GM19438 (cell line): ENCODE measurements at regions not wholly inside any gene's neighbourhood (a gene's known extent, or its start where the extent isn't known, plus 50 kb on each side); places are given as distances from the start of the nearest gene placed in this dataset.

ENCODE experiments used
- ATAC-seq: cut with Tn5 transposase; IDR thresholded peaks from one replicate; pipeline ENCODE4 v1.9.1; 2021; ENCODE audit warnings: low read depth; ENCODE audit not compliant: unreplicated experiment

DNA sequence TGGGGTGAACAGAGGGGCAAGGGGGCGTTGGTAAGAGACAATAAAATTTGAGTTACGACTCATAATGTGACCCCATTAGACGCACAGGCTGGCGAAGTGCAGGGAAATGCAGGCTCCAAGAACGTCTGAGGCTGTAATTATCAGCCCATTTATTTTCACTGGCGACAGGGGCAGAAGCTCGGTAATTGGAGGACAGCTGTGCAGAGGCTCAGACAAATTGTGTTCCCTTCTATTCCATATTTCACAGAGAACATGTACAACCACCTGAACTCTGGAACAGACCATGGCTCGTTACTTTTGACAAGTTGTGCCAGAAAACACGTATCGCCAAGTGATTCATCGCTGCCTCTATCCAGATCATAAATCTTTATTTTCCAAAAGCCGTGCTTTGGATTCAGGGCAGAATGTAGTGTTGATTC lies 137.3 kb upstream of the FRMD4A start:
- no peak for ATAC-seq

DNA sequence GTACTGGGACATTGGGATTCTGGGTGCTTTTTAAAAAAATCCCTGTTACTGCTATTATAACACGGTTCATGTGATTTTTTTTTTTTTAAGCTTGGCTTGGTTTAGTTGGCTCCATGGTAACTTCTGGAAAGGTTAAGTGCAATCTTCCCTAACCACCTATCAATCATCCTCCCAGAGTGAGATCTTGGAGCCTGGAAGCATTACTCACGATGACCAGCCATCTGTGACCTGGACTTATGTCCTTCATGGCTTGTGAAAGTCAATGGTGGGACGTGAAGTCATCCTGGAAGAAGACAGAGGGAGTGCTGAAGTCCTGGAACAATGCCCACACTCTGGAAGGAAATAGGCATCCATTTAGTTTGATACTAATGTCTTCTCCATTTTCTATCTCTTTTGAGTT lies 135.5 kb upstream of the FRMD4A start:
- ATAC-seq = no peak

DNA sequence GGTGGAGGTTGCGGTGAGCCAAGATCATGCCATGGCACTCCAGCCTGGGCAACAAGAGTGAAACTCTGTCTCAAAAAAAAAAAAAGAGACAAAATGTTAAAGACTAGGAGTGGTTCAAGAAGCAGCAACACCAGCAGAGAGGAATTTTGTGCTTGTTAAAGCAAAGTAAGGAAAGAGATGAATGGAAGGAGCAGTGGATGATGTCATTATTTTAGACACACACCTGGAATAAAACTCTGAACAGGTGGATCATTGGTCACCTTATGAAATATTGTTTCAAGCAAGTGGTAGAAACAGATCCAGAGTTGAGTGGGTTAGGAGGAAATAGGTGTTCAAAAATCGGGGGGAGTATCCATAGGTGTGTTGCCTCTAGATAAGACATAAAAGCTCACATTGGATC lies 129.7 kb upstream of the FRMD4A start:
- no peak for ATAC-seq

DNA sequence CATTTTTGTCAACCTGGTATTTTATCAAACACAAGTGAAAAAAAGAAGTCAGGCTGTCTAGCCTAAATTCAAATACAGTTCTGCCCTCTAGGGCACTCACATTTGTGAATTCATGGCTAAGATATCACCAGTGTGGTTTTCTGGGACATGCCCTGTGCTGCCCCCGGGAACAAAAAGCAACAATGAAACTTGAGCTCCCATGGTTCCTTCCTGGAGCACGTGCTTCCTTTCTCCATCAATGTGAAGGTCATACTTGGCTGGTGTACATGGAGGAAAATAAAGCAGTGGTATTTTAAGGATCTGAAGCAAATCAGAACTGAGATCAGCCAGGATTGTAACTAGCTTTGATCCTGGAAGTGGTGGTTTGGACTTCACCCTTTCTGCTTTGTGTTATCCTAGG lies 128.9 kb upstream of the FRMD4A start:
- no peak for ATAC-seq

DNA sequence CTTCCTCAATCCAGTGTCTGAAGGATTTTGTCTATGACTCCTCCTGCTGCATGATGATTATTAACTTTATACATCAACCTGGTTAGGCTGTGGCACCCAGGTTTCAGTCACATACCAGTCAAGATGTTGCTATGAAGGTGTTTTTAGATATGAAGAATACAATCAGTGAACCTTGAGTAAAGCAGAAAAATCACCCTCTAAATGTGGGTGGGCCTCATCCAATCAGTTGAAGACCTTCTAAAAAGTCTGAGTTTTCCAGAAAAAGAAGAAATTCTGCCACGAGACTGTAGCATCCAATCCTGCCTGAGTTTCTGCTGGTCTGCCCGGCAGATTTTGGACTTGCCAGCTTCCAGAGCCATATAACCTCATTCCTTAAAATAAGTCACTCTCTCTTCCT lies 126.1 kb upstream of the FRMD4A start:
- ATAC-seq = peak; percentile 29

DNA sequence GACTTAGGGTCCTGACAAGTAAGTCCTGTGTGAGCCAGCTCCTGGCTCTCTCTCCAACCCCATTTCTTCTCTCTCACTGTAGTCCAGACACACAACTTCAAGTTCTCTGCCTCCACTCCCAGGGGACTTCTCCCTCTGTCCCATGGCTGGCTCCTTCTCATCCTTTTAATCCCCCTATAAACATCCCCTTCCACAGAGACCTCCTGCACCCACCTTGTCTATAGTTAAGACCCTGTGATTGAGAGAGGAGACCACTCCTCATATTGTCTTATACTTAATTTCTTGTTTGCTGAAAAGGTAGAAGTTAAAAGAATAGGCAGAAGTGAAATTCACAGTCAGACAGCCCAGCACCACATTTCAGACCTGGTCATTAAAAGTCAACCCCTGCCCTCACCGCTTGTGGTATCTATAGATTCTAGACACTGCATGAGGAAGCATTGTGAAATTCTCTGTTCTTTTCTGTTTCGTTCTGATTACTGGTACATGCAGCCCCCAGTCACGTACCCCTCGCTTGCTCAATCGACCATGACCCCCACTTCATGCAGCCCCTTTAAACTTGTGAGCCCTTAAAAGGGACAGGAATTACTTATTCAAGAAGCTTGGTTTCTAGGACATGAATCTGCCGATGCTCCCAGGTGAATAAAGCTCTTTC lies 125.6 kb upstream of the FRMD4A start:
- peak; percentile 84 for ATAC-seq

DNA sequence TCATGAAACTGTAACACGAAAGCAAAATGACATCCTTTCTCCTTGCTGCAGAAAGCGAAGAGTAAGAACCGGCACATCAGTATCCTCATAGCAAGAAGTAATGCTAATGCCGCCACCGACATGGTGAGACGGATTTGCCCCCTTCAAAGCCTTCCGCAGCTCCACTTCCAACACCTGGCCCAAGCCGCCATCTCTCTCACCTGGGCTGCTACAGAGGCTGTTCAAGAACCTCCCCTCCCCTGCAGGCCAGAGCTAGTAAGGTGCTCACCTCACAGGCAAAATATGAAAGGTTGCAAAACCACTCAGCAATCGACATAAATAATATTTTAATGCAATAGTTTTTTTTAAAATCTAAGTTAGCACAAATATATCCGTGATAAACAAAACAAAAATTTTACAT lies 123.9 kb upstream of the FRMD4A start:
- ATAC-seq = no peak

DNA sequence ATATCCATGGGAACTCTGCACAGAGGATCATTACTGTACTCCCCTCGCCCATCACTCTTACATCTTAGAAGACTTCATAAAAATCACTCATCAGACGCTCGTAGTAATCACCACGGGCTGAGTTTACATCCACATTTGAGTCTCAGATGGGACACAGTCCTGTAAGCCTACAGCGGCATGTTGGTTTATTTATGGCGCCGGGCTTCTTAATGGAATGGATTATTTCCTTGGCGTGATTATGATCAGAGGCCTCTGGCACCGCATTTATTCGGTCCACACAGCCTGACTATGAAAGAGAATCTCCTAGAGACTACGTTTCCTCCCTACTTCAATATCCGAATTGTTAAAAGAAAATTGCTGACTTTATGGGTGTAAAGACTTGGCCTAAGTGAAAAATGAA lies 123.5 kb upstream of the FRMD4A start:
- ATAC-seq = no peak

DNA sequence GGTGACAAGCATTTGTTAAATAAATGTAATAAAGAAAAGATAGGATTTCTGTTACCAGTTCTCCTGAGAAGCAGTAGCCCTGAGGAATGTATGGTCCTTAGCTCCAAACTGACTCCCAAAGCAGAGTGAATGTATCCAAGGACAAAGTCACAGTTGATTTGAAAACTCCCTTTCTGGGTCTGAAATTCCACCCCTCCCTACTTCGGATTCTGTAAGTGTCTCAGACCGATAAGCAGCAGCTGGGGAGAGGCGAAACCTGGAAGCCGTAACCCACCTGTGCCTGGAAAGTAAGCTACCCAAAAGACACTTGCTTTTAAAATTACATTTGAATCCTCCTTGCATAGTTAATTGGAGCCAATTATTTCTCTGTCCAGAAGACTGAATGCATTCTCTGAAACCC lies 122.9 kb upstream of the FRMD4A start:
- ATAC-seq = no peak

DNA sequence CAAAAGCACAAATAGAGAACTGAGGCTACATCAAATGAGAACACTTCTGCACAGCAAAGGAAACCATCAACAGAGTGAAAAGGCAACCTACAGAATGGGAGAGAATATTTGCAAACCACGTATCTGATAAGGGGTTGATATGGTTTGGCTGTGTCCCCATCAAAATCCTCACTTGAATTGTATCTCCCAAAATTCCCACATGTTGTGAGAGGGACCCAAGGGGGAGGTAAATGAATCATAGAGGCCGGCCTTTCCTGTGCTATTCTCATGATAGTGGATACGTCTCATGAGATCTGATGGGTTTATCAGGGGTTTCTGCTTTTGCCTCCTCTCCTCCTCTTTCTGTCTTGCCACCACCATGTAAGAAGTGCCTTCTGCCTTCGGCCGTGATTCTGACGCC lies 120.6 kb upstream of the FRMD4A start:
- no peak for ATAC-seq

DNA sequence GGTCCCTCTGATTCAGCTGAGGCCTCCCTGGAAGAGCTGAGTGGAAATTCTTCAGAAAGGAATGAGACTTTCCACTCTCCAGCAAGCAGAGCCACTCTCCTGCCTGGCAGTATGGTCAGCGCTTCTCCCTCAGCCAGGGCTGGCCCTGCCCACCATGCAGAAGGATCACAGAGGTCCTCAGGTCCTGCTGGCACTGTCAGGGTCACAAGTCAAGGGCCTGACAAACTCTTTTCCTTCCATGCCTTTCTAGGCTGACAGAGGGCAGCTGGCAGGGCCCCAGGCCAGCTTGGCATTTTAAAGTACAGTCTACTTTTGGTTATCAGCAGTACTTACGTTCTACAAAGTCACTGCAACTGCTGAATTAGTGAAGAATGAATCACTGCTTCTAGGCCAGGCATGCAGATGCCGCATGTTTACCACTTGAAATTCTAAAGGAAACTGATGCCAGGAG lies 119.3 kb upstream of the FRMD4A start:
- ATAC-seq = no peak

DNA sequence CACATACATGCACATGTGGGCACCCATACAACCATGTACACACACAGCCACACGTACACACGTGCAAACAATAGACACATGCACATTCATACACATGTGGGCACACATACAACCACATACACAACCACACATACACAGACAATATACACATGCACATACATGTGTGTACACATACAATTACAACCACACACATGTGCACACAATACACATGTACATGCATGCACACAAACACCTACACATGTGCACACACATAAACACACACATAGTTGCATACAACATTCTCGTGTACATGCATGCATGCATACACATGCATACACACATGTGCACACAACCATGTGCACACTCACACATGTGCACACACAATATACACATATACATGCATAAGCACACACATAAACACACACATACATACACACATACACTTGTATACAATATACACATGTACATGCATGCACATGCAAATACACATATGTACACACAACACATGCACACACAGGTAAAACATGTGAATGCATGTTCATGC lies 118.6 kb upstream of the FRMD4A start:
- ATAC-seq = no peak

DNA sequence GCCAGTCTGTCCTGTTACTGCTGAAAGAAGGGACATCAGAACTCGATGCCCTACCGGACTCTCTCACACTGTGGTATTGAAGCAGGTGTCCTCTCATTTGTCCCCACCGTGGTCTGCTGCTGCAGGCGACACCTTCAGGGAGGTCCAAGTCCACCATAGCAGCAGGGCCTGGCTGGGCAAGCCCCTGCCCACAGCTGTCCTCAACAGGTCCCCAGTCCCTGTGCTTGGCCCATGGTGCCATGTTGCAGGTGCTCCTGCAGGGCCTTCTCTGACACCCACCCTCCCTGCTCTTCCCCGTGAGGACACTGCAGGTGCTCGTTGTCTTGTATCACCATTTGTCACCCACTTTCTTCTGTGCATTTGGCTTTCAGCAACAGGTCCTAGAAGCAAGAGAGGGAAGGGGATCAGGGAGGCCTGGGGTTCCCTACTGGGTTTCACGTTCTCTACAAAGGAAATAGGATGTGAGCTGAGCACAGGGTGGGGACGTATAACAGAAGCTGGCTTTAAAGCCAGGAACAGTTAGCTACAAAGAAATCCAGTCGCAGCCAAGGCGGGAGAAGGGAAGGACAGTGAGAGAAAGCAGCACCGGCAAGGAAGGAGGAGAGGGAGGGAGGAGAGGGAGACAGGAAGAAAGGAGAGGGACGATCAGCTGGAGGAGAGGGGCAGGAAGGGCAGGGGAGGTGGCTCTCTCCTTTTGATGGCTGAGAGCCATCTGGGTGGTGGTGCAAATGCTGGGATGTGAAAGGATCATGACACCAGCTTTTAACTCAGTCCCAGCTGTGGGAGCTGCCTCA lies 117.7 kb upstream of the FRMD4A start:
- no peak for ATAC-seq

DNA sequence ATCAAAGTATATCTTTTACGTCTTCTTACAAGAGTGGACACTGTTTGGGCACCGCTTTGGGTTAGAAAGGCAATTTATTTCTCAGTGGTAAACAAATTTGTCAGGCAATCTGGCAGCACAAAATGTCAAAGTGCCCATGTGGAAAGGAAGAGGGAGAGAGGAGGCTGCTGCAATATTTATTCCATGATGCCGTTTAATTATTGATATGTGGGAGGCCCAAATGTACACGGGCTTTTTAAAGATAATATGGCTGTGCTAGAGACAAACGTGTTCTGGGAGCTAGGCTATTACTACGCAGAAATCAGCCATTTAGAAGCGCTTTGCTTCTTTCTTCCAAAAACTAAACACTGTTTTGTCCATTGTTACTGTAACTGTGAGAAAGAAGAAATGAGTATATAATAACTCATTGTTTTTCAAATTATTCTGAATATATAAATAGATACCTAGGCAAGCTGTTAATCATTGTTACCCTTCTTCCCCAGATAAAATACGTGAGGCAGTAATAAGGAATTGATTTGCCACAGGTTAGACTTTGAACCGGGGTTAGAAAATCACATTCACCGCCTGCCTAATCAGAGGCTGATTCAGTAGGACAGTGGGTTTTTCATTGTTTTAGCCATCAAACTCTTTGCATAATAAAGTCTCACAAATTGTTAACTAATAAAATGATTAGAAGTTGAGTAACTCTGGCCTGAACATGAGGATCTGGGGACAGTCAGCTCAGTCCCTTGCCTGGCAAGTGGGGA lies 116.5 kb upstream of the FRMD4A start:
- ATAC-seq = no peak

DNA sequence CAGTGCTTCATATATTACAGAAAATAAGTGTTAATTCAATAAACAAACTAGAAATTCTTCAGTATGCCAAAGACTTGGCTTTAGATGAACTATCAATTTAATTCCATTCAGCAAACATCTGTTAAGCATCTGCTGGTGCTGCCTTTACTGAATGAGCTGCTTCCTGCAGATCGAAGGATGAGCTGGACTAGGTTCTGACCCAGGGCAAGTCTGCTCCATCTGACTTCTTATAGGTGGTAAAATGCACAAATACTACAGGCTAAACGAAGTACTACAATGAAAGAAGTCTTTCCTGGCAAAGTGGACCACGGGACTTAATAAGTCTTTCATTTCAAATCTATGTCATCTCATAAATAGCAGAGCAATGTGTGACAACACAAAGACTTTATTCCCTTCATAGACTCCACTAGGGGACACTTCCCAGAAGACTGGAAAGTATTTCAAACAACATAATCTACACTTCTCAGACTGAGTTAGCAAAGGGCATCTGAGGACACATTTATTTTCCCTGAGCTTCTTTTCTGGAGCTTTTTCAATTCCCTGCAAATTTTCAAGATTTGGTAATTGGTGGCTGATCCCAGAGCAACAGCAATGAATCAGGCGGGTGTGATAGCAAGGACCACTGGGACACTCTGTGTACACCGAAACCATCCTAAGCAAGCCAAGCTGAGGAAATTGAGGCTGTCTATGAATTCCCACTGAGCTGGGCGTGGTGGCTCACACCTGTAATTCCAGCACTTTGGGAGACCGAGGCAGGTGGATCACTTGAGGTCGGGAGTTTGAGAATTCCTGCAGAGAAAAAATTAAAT lies 108.9 kb upstream of the FRMD4A start:
- no peak for ATAC-seq

DNA sequence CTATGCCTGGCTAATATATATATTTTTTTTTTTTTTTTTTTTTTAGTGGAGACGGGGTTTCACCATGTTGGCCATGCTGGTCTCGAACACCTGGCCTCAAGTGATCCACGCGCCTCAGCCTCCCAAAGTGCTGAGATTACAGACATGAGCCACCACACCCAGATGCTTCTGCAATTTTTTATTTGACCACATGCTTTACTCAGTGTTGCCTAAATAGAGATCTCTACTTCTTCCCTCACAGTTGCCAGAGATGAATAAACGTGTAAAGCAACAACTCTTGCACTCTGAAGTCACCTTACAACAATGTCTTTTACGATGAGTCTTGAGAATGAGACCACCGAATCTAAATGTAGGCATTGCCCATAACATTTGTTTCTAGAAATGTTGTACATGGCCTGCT lies 107.9 kb upstream of the FRMD4A start:
- ATAC-seq = no peak

DNA sequence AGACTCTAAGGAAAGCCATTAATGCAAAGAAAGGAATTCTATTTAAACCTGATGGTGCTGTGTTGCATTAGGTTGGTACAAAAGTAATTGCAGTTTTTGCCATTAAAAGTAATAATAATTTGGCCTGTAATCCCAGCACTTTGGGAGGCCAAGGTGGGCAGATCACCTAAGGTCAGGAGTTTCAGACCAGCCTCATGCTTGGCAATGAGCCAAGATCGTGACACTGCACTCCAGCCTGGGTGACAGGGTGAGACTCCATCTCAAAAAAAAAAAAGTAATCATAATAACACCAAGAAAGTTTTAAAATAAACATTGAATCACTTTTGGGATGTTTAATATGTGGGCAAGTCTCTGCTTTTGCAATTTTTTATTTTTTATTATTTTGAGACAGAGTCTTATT lies 107.3 kb upstream of the FRMD4A start:
- ATAC-seq = no peak

DNA sequence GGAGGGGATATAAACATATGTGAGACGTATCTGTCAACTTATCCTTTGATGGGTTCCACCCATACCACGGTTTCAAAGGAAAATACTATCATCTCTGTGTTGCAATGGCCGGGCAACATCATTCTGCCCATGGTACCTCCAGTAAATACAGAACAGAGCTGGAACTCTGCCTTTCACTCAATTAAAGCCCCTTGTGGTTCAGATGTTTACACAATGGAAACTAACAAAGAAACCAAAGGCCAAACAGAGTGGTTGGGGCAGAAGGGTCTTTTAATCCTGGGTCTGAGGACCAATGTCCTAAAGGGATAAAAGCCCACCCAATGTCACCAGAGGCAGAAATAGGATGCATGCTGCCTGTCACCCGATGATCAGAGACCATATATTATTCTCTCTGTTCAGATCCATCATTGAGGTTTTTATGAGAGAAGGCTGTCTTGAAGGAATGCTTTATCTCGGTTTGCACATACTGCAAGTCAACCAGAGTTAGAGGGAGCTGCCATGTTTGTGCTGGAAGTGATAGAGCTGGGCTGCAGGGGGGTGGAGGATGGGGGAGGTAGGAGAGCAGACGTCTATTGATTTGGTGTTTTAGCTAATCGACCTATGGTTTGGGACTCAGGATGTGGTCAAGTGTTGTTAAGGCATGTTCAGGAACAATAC lies 105.4 kb upstream of the FRMD4A start:
- ATAC-seq = no peak

DNA sequence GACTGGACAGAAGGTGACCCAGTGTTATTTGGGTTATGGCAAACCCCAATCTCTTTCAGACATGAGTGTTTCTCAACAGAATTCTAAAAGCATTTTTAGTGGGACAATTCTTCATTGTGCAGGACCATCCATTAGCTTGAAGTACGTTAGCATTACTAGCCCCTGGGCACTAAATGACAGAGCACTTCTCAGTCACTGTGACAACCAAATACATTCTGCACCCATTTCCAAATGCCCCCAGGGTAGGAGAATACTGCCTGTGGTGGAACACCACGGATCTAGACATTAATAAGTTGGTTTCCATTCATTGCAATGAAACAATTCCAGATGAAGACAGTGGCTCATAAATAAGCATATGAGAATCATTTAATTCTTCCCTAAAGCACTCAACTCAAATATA lies 102.4 kb upstream of the FRMD4A start:
- no peak for ATAC-seq

DNA sequence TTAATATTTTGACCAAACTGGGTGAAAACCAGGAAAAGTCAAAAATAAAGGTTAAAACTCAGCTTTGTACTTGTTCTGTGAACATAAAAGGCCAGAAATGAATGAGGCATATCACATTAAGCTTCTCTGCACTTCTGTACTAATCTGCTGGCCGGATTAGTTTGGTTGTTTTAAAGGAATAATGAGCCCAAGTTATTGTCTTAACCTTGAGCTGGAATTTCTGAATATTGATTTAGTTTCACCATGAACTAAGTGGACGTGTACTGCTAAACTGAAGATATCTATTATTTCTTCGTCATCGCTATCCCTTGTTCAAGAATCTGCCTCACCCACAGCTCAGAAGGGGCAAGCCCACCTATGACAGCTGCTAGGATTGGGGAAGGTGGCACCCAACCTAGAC lies 101.1 kb upstream of the FRMD4A start:
- no peak for ATAC-seq
